SK-N-SH (cell line): ENCODE measurements at regions not wholly inside any gene's neighbourhood (a gene's known extent, or its start where the extent isn't known, plus 50 kb on each side); places are given as distances from the start of the nearest gene placed in this dataset.

ENCODE experiments used
- CTCF ChIA-PET: fragments of 300-600, 350-600 bp; formaldehyde crosslinking; extraction: SDS; loops from one replicate; lab custom pipeline; 2021; lab: Yijun Ruan, JAX
- POLR2A ChIA-PET: fragments of 350-600 bp; sonication (Branson Sonifier 250); formaldehyde crosslinking; extraction: SDS; loops from one replicate; lab custom pipeline; 2020; ENCODE audit warnings: antibody characterized with exemption, inconsistent platforms; lab: Yijun Ruan, JAX
- DNase-seq: peaks from one replicate; pipeline ENCODE4 v3.0.0; 2012
- H2AFZ ChIP-seq: fragments of 200-600 bp; sonication (generic); 2 replicates; pipeline ENCODE4 v1.8.1; 2016; ENCODE audit warnings: antibody characterized with exemption, mild to moderate bottlenecking, low read depth
- H3F3A ChIP-seq: fragments of 200-600 bp; sonication (generic); replicated peaks from 2 replicates; pipeline ENCODE3; 2016; ENCODE audit warnings: antibody characterized with exemption, mild to moderate bottlenecking; ENCODE audit not compliant: insufficient read depth
- H3K27ac ChIP-seq, 2 experiments: fragments of 200-500 bp in 1 of 2; fragments of 200-600 bp in 1 of 2; sonication (Bioruptor generic) in 1 of 2; sonication (generic), shearing (Covaris generic) in 1 of 2; 2 replicates each; pipeline versions ENCODE4 v1.5.1 to v1.6.1; 2014 to 2016; ENCODE audit warnings: low read depth in 2 of 2, inconsistent platforms in 1 of 2, low read length in 1 of 2, mild to moderate bottlenecking in 1 of 2, mixed read lengths in 1 of 2
- H3K27me3 ChIP-seq: fragments of 200-600 bp; sonication (generic), shearing (Covaris generic); 2 replicates; pipeline ENCODE4 v1.6.1; 2016; ENCODE audit warnings: mixed run types; ENCODE audit not compliant: insufficient read depth
- H3K36me3 ChIP-seq, 2 experiments: fragments of 200-500 bp in 1 of 2; fragments of 200-600 bp in 1 of 2; sonication (Bioruptor generic) in 1 of 2; sonication (generic) in 1 of 2; replicated peaks in 1 of 2; 2 replicates each; pipeline versions ENCODE3 to v1.5.1; 2014 to 2016; ENCODE audit warnings: low read length in 1 of 2, mild to moderate bottlenecking in 1 of 2; ENCODE audit not compliant: insufficient read depth in 2 of 2, control insufficient read depth in 1 of 2
- H3K4me1 ChIP-seq, 2 experiments: fragments of 200-500 bp in 1 of 2; fragments of 200-600 bp in 1 of 2; sonication (Bioruptor generic) in 1 of 2; sonication (generic), shearing (Covaris generic) in 1 of 2; 2 replicates each; pipeline versions ENCODE4 v1.5.1 to v1.6.1; 2014 to 2016; ENCODE audit warnings: low read depth in 1 of 2, low read length in 1 of 2, mixed run types in 1 of 2; ENCODE audit not compliant: insufficient read depth in 2 of 2, control insufficient read depth in 1 of 2
- H3K4me2 ChIP-seq: fragments of 200-600 bp; sonication (generic), shearing (Covaris generic); 2 replicates; pipeline ENCODE4 v1.6.1; 2017; ENCODE audit warnings: mixed run types
- H3K4me3 ChIP-seq, 2 experiments: fragments of 200-500 bp in 1 of 2; fragments of 200-600 bp in 1 of 2; sonication (Bioruptor generic) in 1 of 2; sonication (generic), shearing (Covaris generic) in 1 of 2; 2 replicates each; pipeline versions ENCODE4 v1.5.1 to v1.8.1; 2014 to 2016; ENCODE audit warnings: low read depth in 2 of 2, inconsistent platforms in 1 of 2, low read length in 1 of 2, mild to moderate bottlenecking in 1 of 2, mixed read lengths in 1 of 2, moderate library complexity in 1 of 2
- H3K79me2 ChIP-seq: fragments of 200-600 bp; sonication (generic); 2 replicates; pipeline ENCODE4 v1.8.1; 2017; ENCODE audit warnings: mild to moderate bottlenecking; ENCODE audit not compliant: insufficient read depth
- H3K9ac ChIP-seq: fragments of 200-600 bp; sonication (generic); 2 replicates; pipeline ENCODE4 v1.6.1; 2017; ENCODE audit warnings: mixed run types
- H3K9me2 ChIP-seq: fragments of 200-600 bp; sonication (generic); 2 replicates; pipeline ENCODE4 v1.6.1; 2017; ENCODE audit warnings: mixed run types
- H3K9me3 ChIP-seq: fragments of 200-600 bp; sonication (generic); 2 replicates; pipeline ENCODE4 v1.6.1; 2017; ENCODE audit warnings: mixed run types, mild to moderate bottlenecking, moderate library complexity
- H4K20me1 ChIP-seq: fragments of 200-600 bp; sonication (generic); 2 replicates; pipeline ENCODE4 v1.6.1; 2017; ENCODE audit warnings: mild to moderate bottlenecking, mixed run types; ENCODE audit not compliant: insufficient read depth
- ELF1 ChIP-seq: IDR thresholded peaks from 2 replicates; pipeline ENCODE4 v1.4.0; 2012
- EP300 ChIP-seq, 2 experiments: IDR thresholded peaks; 2 replicates each; pipeline versions ENCODE4 v1.4.0 to v1.6.1; 2012; ENCODE audit warnings: borderline replicate concordance in 1 of 2, low read depth in 1 of 2, low read length in 1 of 2
- EZH2phosphoT487 ChIP-seq: fragments of 200-600 bp; sonication (generic); IDR thresholded peaks from 2 replicates; pipeline ENCODE4 v1.6.1; 2017; ENCODE audit warnings: low read depth, mixed run types, mild to moderate bottlenecking, antibody characterized with exemption, moderate library complexity, borderline replicate concordance
- FOXJ3 ChIP-seq: sonication (generic); formaldehyde crosslinking; IDR thresholded peaks from 2 replicates; pipeline ENCODE4 v1.5.1; 2020; ENCODE audit warnings: mild to moderate bottlenecking, missing genetic modification reagents
- GABPA ChIP-seq: IDR thresholded peaks from 2 replicates; pipeline ENCODE4 v1.4.0; 2012; ENCODE audit warnings: low read depth, mild to moderate bottlenecking
- GATA2 ChIP-seq: sonication (generic); formaldehyde crosslinking; IDR thresholded peaks from 2 replicates; pipeline ENCODE4 v1.5.0; 2020; ENCODE audit warnings: mild to moderate bottlenecking, missing genetic modification reagents
- NFIC ChIP-seq: IDR thresholded peaks from 2 replicates; pipeline ENCODE4 v1.4.0; 2012; ENCODE audit warnings: borderline replicate concordance
- RAD21 ChIP-seq: IDR thresholded peaks from 2 replicates; pipeline ENCODE4 v1.6.1; 2012; ENCODE audit warnings: mild to moderate bottlenecking, low read length
- RCOR1 ChIP-seq: fragments of 150-350 bp; IDR thresholded peaks from 2 replicates; pipeline ENCODE4 v1.6.1; 2017; ENCODE audit warnings: antibody characterized with exemption, low read length
- RFX5 ChIP-seq: IDR thresholded peaks from 2 replicates; pipeline ENCODE4 v1.6.1; 2012; ENCODE audit warnings: mild to moderate bottlenecking, improper control_type of control experiment, low read length
- RXRA ChIP-seq: IDR thresholded peaks from 2 replicates; pipeline ENCODE4 v1.4.0; 2012; ENCODE audit warnings: low read depth, mild to moderate bottlenecking, borderline replicate concordance
- SIN3A ChIP-seq: IDR thresholded peaks from 2 replicates; pipeline ENCODE4 v1.6.1; 2012; ENCODE audit warnings: low read depth, mild to moderate bottlenecking, low read length, moderate library complexity, borderline replicate concordance
- SMC3 ChIP-seq: IDR thresholded peaks from 2 replicates; pipeline ENCODE4 v1.6.1; 2012; ENCODE audit warnings: low read depth, low read length, improper control_type of control experiment
- TAF1 ChIP-seq: IDR thresholded peaks from 2 replicates; pipeline ENCODE4 v1.6.1; 2012; ENCODE audit warnings: low read depth, mild to moderate bottlenecking, low read length, moderate library complexity, borderline replicate concordance
- USF2 ChIP-seq: fragments of 150-350 bp; IDR thresholded peaks from 2 replicates; pipeline ENCODE4 v1.6.1; 2017; ENCODE audit warnings: antibody characterized with exemption, low read length, low read depth, borderline replicate concordance
- WGBS: methylation state at CpG from one replicate; pipeline ENCODE4 v1.1.6; 2017; ENCODE audit warnings: low lambda C conversion rate; 5-methylcytosine and 5-hydroxymethylcytosine counted together
- TF ChIP-seq, protein P1 (sequence below): IDR thresholded peaks from 2 replicates; pipeline ENCODE4 v1.6.1; 2012; ENCODE audit warnings: mild to moderate bottlenecking, low read depth, low read length, moderate library complexity
- TF ChIP-seq, protein P2 (sequence below): IDR thresholded peaks from 2 replicates; pipeline ENCODE4 v1.4.0; 2012; ENCODE audit warnings: low read depth
- TF ChIP-seq, protein P3 (sequence below): IDR thresholded peaks from 2 replicates; pipeline ENCODE4; 2012

GRCh38 chr11:11020747-11021149, 162.9 kb upstream of the ZBED5 start:
- no peak overlapping the region for H2AFZ ChIP-seq
- no peaks in the 10 kb centered on the region for H3K79me2 ChIP-seq
- no peaks in the 10 kb centered on the region for H3K36me3 ChIP-seq
- no peak overlapping the region for H3K27ac ChIP-seq
- TF ChIP-seq USF2 (no peak), GATA2 (CRISPR knock-in tag) (peak; percentile 70), SMC3 (peak; percentile 5; the same call in 1 of the 2 replicates), ELF1 (no peak)
- TF ChIP-seq, all 33 proteins: peak for 2
- H3K9me2 ChIP-seq: no peaks in the 10 kb centered on the region
- H3K9ac ChIP-seq: no peak overlapping the region
- POLR2A ChIA-PET: interaction anchor here (1.0 to 1.7 kb wide), 3 partner anchors 89 to 212 kb away, joined by 4 to 5 read pairs (median 5); partner anchors contain the start of genes EIF4G2 and ZBED5
- peak; percentile 34 for DNase-seq
- CTCF ChIA-PET: interaction anchor here (0.6 to 8.1 kb wide), 17 partner anchors 8 to 767 kb away, joined by 3 to 120 read pairs (median 5); no protein-coding TSS in a partner anchor
- H3K9me3 ChIP-seq: no peaks in the 10 kb centered on the region
- H3K4me1 ChIP-seq: peaks cover 0 to 6% of the 10 kb centered on the region in 2 experiments; a peak in 2 of 4 replicates
- no peaks in the 10 kb centered on the region for H4K20me1 ChIP-seq
- 47% methylated on average over 6 of the region's 6 CpGs for WGBS
- no peak overlapping the region for H3K4me3 ChIP-seq
- no peaks in the 10 kb centered on the region for H3F3A ChIP-seq
- no peaks in the 10 kb centered on the region for H3K27me3 ChIP-seq
- H3K4me2 ChIP-seq: no peak overlapping the region

DNA sequence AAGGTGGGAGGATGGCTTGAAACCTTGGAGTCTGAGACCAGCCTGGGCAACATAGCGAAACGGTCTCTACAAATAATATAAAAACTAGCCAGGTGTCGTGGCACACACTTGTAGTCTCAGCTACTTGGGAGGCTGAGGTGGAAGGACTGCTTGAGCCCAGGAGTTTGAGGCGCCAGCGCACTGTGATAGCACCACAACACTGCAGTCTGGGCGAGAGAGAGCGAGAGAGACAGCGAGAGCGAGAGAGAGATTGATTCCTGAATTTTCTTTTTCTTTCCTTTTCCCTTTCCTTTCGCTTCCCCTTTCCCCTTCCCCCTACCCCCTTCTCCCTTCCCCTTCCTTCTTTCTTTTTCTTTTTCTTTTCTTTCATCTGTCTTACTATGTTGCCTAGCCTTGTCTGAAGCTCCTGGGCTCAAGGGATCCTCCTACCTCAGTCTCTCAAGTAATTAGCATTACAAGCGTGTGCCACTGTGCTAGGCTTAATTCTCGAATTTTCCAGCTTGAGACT, 162.4 kb upstream of the ZBED5 start:
- POLR2A ChIA-PET: interaction anchor here (1.0 to 1.7 kb wide), 2 partner anchors 162 to 211 kb away, joined by 4 to 5 read pairs; partner anchors contain the start of genes EIF4G2 and ZBED5
- Histone ChIP-seq H3K4me2 (no peak overlapping the region), H3K27ac (no peak overlapping the region), H3K9me2 (no peaks in the 10 kb centered on the region)
- no peak for TF ChIP-seq GABPA
- no peak for TF ChIP-seq RCOR1
- TF ChIP-seq, protein P1, sequence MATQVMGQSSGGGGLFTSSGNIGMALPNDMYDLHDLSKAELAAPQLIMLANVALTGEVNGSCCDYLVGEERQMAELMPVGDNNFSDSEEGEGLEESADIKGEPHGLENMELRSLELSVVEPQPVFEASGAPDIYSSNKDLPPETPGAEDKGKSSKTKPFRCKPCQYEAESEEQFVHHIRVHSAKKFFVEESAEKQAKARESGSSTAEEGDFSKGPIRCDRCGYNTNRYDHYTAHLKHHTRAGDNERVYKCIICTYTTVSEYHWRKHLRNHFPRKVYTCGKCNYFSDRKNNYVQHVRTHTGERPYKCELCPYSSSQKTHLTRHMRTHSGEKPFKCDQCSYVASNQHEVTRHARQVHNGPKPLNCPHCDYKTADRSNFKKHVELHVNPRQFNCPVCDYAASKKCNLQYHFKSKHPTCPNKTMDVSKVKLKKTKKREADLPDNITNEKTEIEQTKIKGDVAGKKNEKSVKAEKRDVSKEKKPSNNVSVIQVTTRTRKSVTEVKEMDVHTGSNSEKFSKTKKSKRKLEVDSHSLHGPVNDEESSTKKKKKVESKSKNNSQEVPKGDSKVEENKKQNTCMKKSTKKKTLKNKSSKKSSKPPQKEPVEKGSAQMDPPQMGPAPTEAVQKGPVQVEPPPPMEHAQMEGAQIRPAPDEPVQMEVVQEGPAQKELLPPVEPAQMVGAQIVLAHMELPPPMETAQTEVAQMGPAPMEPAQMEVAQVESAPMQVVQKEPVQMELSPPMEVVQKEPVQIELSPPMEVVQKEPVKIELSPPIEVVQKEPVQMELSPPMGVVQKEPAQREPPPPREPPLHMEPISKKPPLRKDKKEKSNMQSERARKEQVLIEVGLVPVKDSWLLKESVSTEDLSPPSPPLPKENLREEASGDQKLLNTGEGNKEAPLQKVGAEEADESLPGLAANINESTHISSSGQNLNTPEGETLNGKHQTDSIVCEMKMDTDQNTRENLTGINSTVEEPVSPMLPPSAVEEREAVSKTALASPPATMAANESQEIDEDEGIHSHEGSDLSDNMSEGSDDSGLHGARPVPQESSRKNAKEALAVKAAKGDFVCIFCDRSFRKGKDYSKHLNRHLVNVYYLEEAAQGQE: no peak
- TF ChIP-seq EP300 (IDR thresholded peaks at IDR 0.05; ENCODE audit: borderline replicate concordance in 1 of 2, low read depth in 1 of 2, low read length in 1 of 2): no peak
- TF ChIP-seq FOXJ3: no peak
- TF ChIP-seq RFX5: no peak
- no peak for TF ChIP-seq EZH2phosphoT487
- TF ChIP-seq, protein P2, sequence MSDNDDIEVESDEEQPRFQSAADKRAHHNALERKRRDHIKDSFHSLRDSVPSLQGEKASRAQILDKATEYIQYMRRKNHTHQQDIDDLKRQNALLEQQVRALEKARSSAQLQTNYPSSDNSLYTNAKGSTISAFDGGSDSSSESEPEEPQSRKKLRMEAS: no peak
- no peak for TF ChIP-seq USF2
- TF ChIP-seq RXRA: no peak
- no peak for TF ChIP-seq SIN3A
- TF ChIP-seq TAF1: no peak
- TF ChIP-seq, protein P3, sequence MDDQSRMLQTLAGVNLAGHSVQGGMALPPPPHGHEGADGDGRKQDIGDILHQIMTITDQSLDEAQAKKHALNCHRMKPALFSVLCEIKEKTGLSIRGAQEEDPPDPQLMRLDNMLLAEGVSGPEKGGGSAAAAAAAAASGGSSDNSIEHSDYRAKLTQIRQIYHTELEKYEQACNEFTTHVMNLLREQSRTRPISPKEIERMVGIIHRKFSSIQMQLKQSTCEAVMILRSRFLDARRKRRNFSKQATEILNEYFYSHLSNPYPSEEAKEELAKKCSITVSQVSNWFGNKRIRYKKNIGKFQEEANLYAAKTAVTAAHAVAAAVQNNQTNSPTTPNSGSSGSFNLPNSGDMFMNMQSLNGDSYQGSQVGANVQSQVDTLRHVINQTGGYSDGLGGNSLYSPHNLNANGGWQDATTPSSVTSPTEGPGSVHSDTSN: no peak
- no peak for TF ChIP-seq RAD21
- TF ChIP-seq NFIC: no peak
- no peak for TF ChIP-seq SMC3
- TF ChIP-seq, all 33 proteins: peak for 0
- Histone ChIP-seq H3K4me1 (peaks cover 0 to 6% of the 10 kb centered on the region in 2 experiments; a peak in 2 of 4 replicates), H3F3A (no peaks in the 10 kb centered on the region), H3K36me3 (no peaks in the 10 kb centered on the region), H3K9me3 (no peaks in the 10 kb centered on the region), H2AFZ (no peak overlapping the region), H4K20me1 (no peaks in the 10 kb centered on the region), H3K79me2 (no peaks in the 10 kb centered on the region), H3K9ac (no peak overlapping the region), H3K27me3 (no peaks in the 10 kb centered on the region), H3K4me3 (no peak overlapping the region)
- CTCF ChIA-PET: interaction anchor here (0.9 to 8.1 kb wide), 9 partner anchors 8 to 768 kb away, joined by 3 to 120 read pairs (median 12); no protein-coding TSS in a partner anchor
- 82% methylated on average over 12 of the region's 12 CpGs for WGBS
- no peak for DNase-seq
